ENCODE measurements at regions not wholly inside any gene's neighbourhood (a gene's known extent, or its start where the extent isn't known, plus 50 kb on each side); places are given as distances from the start of the nearest gene placed in this dataset.
A peak's percentile ranks its signal among the peaks of the same experiment; 100 is the strongest.

DNA sequence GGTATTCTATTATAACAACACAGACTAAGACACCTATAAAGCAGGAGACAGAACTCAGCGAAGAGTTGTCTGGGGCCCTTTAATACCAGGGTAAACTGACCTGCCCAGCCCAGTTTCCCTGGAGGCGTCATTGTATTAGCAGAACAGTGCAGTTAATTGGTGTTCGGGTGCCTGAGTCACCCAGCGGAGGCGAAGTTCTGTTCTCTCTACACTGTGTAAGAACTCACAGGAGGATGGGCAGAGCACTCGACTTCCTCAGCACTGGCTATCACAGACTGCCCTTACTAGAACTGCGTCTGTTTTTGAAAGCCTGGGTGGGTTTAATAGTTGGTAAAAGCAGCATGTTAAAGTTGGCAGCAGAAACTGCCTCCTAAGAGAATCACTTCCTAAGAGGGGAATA is 106.5 kb upstream of the ATP8B1 start:
- no peaks in the 10 kb centered on the region for H3K79me2 ChIP-seq (ENCODE audit: control insufficient read depth, insufficient read depth, low read length)
- no peaks in the 10 kb centered on the region for H3K9me3 ChIP-seq (ENCODE audit: control insufficient read depth, low read depth, low read length)
- TF ChIP-seq, protein P1, sequence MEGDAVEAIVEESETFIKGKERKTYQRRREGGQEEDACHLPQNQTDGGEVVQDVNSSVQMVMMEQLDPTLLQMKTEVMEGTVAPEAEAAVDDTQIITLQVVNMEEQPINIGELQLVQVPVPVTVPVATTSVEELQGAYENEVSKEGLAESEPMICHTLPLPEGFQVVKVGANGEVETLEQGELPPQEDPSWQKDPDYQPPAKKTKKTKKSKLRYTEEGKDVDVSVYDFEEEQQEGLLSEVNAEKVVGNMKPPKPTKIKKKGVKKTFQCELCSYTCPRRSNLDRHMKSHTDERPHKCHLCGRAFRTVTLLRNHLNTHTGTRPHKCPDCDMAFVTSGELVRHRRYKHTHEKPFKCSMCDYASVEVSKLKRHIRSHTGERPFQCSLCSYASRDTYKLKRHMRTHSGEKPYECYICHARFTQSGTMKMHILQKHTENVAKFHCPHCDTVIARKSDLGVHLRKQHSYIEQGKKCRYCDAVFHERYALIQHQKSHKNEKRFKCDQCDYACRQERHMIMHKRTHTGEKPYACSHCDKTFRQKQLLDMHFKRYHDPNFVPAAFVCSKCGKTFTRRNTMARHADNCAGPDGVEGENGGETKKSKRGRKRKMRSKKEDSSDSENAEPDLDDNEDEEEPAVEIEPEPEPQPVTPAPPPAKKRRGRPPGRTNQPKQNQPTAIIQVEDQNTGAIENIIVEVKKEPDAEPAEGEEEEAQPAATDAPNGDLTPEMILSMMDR (optimal IDR thresholded peaks at IDR 0.05 in 1 of 3, IDR thresholded peaks at IDR 0.05 in 1 of 3, conservative IDR thresholded peaks at IDR 0.05 in 1 of 3; ENCODE audit: extremely low read depth in 1 of 3, insufficient read depth in 2 of 3, low read length in 3 of 3): no peak
- no peak for TF ChIP-seq EZH2 (IDR thresholded peaks at IDR 0.05; ENCODE audit: low read length)
- peak overlapping the region; percentile 37 for H2AFZ ChIP-seq (ENCODE audit: control insufficient read depth, low read length)
- no peaks in the 10 kb centered on the region for H4K20me1 ChIP-seq (ENCODE audit: control insufficient read depth, extremely low read depth, insufficient read depth, low read length)
- peaks cover 15% of the 10 kb centered on the region for H3K4me1 ChIP-seq (ENCODE audit: control insufficient read depth, extremely low read depth, insufficient read depth, low read length)
- no peak overlapping the region for H3K4me3 ChIP-seq (ENCODE audit: control insufficient read depth in 2 of 3, extremely low read depth in 1 of 3, insufficient read depth in 2 of 3, low read depth in 1 of 3, low read length in 3 of 3)
- DNase-seq (ENCODE audit: low read depth, low spot score) (no peak), FAIRE-seq (peak; percentile 87)
- no peaks in the 10 kb centered on the region for H3K36me3 ChIP-seq (ENCODE audit: control insufficient read depth in 2 of 2, extremely low read depth in 1 of 2, insufficient read depth in 2 of 2, low read length in 2 of 2)
- peak overlapping the region; percentile 10 for H3K27ac ChIP-seq (ENCODE audit: control insufficient read depth, insufficient read depth, low read length)
- dilution Hi-C loops (cut with MboI; ENCODE audit: extremely low pct_ligation_motif_present, low sequenced_read_pairs): no loop called here
- no peaks in the 10 kb centered on the region for H3K27me3 ChIP-seq (ENCODE audit: control insufficient read depth, extremely low read depth, insufficient read depth, low read length)
- H3K9me1 ChIP-seq (ENCODE audit: control insufficient read depth, extremely low read depth, insufficient read depth, low read length): no peaks in the 10 kb centered on the region
- no peak overlapping the region for H3K9ac ChIP-seq (ENCODE audit: control insufficient read depth, extremely low read depth, insufficient read depth, low read length)
- peak overlapping the region; percentile 59 for H3K4me2 ChIP-seq (ENCODE audit: control insufficient read depth, extremely low read depth, insufficient read depth, low read depth, low read length)

DNA sequence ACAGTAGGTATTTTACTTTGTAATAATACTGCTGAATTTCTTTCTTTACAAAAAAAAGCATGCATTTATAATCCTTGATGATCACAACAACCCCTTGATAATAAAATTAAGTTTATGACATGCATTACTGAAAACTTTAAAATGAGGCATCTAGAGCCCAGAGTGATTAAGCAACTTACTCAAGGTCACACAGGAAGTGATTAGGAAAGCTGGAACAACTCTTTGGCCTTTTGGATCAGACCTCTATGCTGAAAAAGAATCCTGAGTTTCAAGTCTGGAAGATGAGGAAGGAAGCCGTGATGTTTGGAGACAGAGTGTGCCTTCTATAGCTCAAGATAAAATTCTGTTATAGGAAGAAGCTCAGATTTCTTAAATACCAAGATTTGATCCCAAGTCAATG is 105.0 kb upstream of the ATP8B1 start:
- H3K9me1 ChIP-seq (ENCODE audit: control insufficient read depth, extremely low read depth, insufficient read depth, low read length): no peaks in the 10 kb centered on the region
- H3K4me2 ChIP-seq (ENCODE audit: control insufficient read depth, extremely low read depth, insufficient read depth, low read depth, low read length): no peak overlapping the region
- DNase-seq (ENCODE audit: low read depth, low spot score) (no peak), FAIRE-seq (no peak)
- H3K9me3 ChIP-seq (ENCODE audit: control insufficient read depth, low read depth, low read length): no peaks in the 10 kb centered on the region
- no peak for TF ChIP-seq EZH2 (IDR thresholded peaks at IDR 0.05; ENCODE audit: low read length)
- TF ChIP-seq, protein P1 (optimal IDR thresholded peaks at IDR 0.05 in 1 of 3, IDR thresholded peaks at IDR 0.05 in 1 of 3, conservative IDR thresholded peaks at IDR 0.05 in 1 of 3; ENCODE audit: extremely low read depth in 1 of 3, insufficient read depth in 2 of 3, low read length in 3 of 3): no peak
- H3K27ac ChIP-seq (ENCODE audit: control insufficient read depth, insufficient read depth, low read length): no peak overlapping the region
- H3K4me3 ChIP-seq (ENCODE audit: control insufficient read depth in 2 of 3, extremely low read depth in 1 of 3, insufficient read depth in 2 of 3, low read depth in 1 of 3, low read length in 3 of 3): no peak overlapping the region
- no peak overlapping the region for H3K9ac ChIP-seq (ENCODE audit: control insufficient read depth, extremely low read depth, insufficient read depth, low read length)
- H4K20me1 ChIP-seq (ENCODE audit: control insufficient read depth, extremely low read depth, insufficient read depth, low read length): no peaks in the 10 kb centered on the region
- H3K79me2 ChIP-seq (ENCODE audit: control insufficient read depth, insufficient read depth, low read length): no peaks in the 10 kb centered on the region
- H3K36me3 ChIP-seq (ENCODE audit: control insufficient read depth in 2 of 2, extremely low read depth in 1 of 2, insufficient read depth in 2 of 2, low read length in 2 of 2): no peaks in the 10 kb centered on the region
- H3K4me1 ChIP-seq (ENCODE audit: control insufficient read depth, extremely low read depth, insufficient read depth, low read length): peaks cover 15% of the 10 kb centered on the region
- dilution Hi-C loops (cut with MboI; ENCODE audit: extremely low pct_ligation_motif_present, low sequenced_read_pairs): no loop called here
- no peaks in the 10 kb centered on the region for H3K27me3 ChIP-seq (ENCODE audit: control insufficient read depth, extremely low read depth, insufficient read depth, low read length)
- no peak overlapping the region for H2AFZ ChIP-seq (ENCODE audit: control insufficient read depth, low read length)

Measured in keratinocyte (primary cell).